ENCODE measurements at regions not wholly inside any gene's neighbourhood (a gene's known extent, or its start where the extent isn't known, plus 50 kb on each side); places are given as distances from the start of the nearest gene placed in this dataset.
A peak's percentile ranks its signal among the peaks of the same experiment; 100 is the strongest.
"Not testable (repeated sequence)": the region's sequence is repeated elsewhere in the genome, so short reads cannot be mapped to it uniquely, and the experiment has no call there.

DNA sequence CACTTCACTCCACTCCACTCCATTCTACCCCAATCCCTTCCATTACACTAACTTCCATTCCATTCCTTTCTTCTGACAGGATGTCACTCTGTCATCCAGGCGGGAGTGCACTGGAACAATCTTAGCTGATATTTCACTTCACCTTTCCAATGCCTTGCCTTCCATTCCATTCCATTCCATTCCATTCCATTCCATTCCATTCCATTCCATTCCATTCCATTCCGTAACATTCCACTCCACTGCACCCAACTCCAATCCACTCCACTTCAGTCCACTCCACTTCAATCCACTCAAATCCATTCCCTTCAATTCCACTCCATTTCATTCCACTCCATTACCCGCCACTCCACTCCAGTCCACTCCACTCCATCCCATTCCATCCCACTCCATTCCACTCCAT is 1099.4 kb downstream of the TSPY10 start:
- Histone ChIP-seq H4K8ac (ENCODE audit: low read depth, low read length) (no peak overlapping the region), H3K4ac (ENCODE audit: low read length) (no peak overlapping the region), H3K9ac (ENCODE audit: low read depth, low read length, poor library complexity) (no peak overlapping the region), H2AK5ac (ENCODE audit: low read depth, low read length) (no peak overlapping the region), H3K27ac (replicated peaks; ENCODE audit: low read length) (no peak overlapping the region), H3K79me1 (ENCODE audit: low read depth, low read length) (no peaks in the 10 kb centered on the region), H2BK120ac (ENCODE audit: low read depth, low read length) (no peak overlapping the region), H3K9me3 (replicated peaks in 1 of 2; ENCODE audit: control insufficient read depth in 2 of 2, insufficient read depth in 1 of 2, low read depth in 1 of 2, low read length in 2 of 2) (no peaks in the 10 kb centered on the region), H3K18ac (ENCODE audit: low read length) (no peak overlapping the region), H3K14ac (ENCODE audit: low read length) (no peak overlapping the region), H2BK15ac (ENCODE audit: low read length) (no peak overlapping the region), H2BK12ac (ENCODE audit: low read length) (no peak overlapping the region), H3K23ac (ENCODE audit: low read depth, low read length, poor library complexity) (no peak overlapping the region), H2BK5ac (ENCODE audit: low read length) (no peak overlapping the region), H3K4me2 (ENCODE audit: insufficient read depth, low read length, poor library complexity, severe bottlenecking) (no peak overlapping the region), H2AFZ (ENCODE audit: low read length) (no peak overlapping the region), H3K36me3 (replicated peaks in 1 of 2; ENCODE audit: control insufficient read depth in 2 of 2, insufficient read depth in 2 of 2, low read length in 2 of 2) (no peaks in the 10 kb centered on the region), H3K4me3 (ENCODE audit: low read length in 2 of 2) (no peak overlapping the region), H3K27me3 (ENCODE audit: control insufficient read depth in 3 of 3, insufficient read depth in 3 of 3, low read depth in 1 of 3, low read length in 3 of 3) (no peaks in the 10 kb centered on the region), H4K91ac (ENCODE audit: low read depth, low read length, poor library complexity) (no peak overlapping the region), H3K4me1 (ENCODE audit: control insufficient read depth in 2 of 2, insufficient read depth in 1 of 2, low read depth in 1 of 2, low read length in 2 of 2) (no peaks in the 10 kb centered on the region)
- WGBS, 2 donors (ENCODE audit: extremely low coverage in 2 of 2, insufficient read length in 2 of 2, insufficient replicate concordance in 1 of 2), result 100% methylated on average over 1 of the region's 3 CpGs
- DNase-seq (ENCODE audit: low spot score), result peak; percentile 100

DNA sequence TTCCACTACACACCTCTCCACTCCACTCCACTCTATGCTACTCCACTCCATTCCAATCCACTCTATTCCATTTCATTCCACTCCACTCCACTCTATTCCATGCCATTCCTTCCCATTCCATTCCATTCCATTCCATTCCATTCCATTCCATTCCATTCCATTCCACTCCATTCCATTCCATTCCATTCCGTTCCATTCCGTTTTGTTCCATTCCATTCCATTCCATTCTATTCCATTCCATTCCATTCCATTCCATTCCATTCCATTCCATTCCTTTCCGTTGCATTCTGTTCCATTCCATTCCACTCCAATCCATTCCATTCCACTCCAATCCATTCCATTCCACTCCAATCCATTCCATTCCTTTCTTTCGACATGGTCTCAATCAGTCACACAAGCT is 1121.1 kb downstream of the TSPY10 start:
- not testable (repeated sequence) for H3K4me1 ChIP-seq (ENCODE audit: control insufficient read depth in 2 of 2, insufficient read depth in 1 of 2, low read depth in 1 of 2, low read length in 2 of 2); H3K4me2 ChIP-seq (ENCODE audit: insufficient read depth, low read length, poor library complexity, severe bottlenecking); H2BK5ac ChIP-seq (ENCODE audit: low read length); H3K27me3 ChIP-seq (ENCODE audit: control insufficient read depth in 3 of 3, insufficient read depth in 3 of 3, low read depth in 1 of 3, low read length in 3 of 3); H3K9ac ChIP-seq (ENCODE audit: low read depth, low read length, poor library complexity); H3K27ac ChIP-seq (replicated peaks; ENCODE audit: low read length); H4K91ac ChIP-seq (ENCODE audit: low read depth, low read length, poor library complexity); H3K9me3 ChIP-seq (replicated peaks in 1 of 2; ENCODE audit: control insufficient read depth in 2 of 2, insufficient read depth in 1 of 2, low read depth in 1 of 2, low read length in 2 of 2); H3K23ac ChIP-seq (ENCODE audit: low read depth, low read length, poor library complexity); H4K8ac ChIP-seq (ENCODE audit: low read depth, low read length); H3K4ac ChIP-seq (ENCODE audit: low read length); H3K79me1 ChIP-seq (ENCODE audit: low read depth, low read length); H2BK120ac ChIP-seq (ENCODE audit: low read depth, low read length); H3K4me3 ChIP-seq (ENCODE audit: low read length in 2 of 2); H3K14ac ChIP-seq (ENCODE audit: low read length); H3K18ac ChIP-seq (ENCODE audit: low read length); H3K36me3 ChIP-seq (replicated peaks in 1 of 2; ENCODE audit: control insufficient read depth in 2 of 2, insufficient read depth in 2 of 2, low read length in 2 of 2); H2AK5ac ChIP-seq (ENCODE audit: low read depth, low read length); H2BK15ac ChIP-seq (ENCODE audit: low read length); DNase-seq (ENCODE audit: low spot score); H2AFZ ChIP-seq (ENCODE audit: low read length); H2BK12ac ChIP-seq (ENCODE audit: low read length)
- no CpG with 5 or more reads among the region's 4 CpGs for WGBS, 2 donors (ENCODE audit: extremely low coverage in 2 of 2, insufficient read length in 2 of 2, insufficient replicate concordance in 1 of 2)

GRCh38 chrY:10657120-10657519 is 1129.4 kb downstream of the TSPY10 start:
- H2AFZ ChIP-seq (ENCODE audit: low read length); H3K4ac ChIP-seq (ENCODE audit: low read length); DNase-seq (ENCODE audit: low spot score); H2BK12ac ChIP-seq (ENCODE audit: low read length); H3K27me3 ChIP-seq (ENCODE audit: control insufficient read depth in 3 of 3, insufficient read depth in 3 of 3, low read depth in 1 of 3, low read length in 3 of 3); H2BK120ac ChIP-seq (ENCODE audit: low read depth, low read length); H3K14ac ChIP-seq (ENCODE audit: low read length); H3K4me3 ChIP-seq (ENCODE audit: low read length in 2 of 2); H2BK15ac ChIP-seq (ENCODE audit: low read length); H4K8ac ChIP-seq (ENCODE audit: low read depth, low read length); H4K91ac ChIP-seq (ENCODE audit: low read depth, low read length, poor library complexity); H3K4me1 ChIP-seq (ENCODE audit: control insufficient read depth in 2 of 2, insufficient read depth in 1 of 2, low read depth in 1 of 2, low read length in 2 of 2); H3K36me3 ChIP-seq (replicated peaks in 1 of 2; ENCODE audit: control insufficient read depth in 2 of 2, insufficient read depth in 2 of 2, low read length in 2 of 2); H3K27ac ChIP-seq (replicated peaks; ENCODE audit: low read length); H3K9ac ChIP-seq (ENCODE audit: low read depth, low read length, poor library complexity); H3K79me1 ChIP-seq (ENCODE audit: low read depth, low read length); H2AK5ac ChIP-seq (ENCODE audit: low read depth, low read length); H3K18ac ChIP-seq (ENCODE audit: low read length); H2BK5ac ChIP-seq (ENCODE audit: low read length); H3K23ac ChIP-seq (ENCODE audit: low read depth, low read length, poor library complexity); H3K4me2 ChIP-seq (ENCODE audit: insufficient read depth, low read length, poor library complexity, severe bottlenecking): not testable (repeated sequence)
- WGBS, 2 donors (ENCODE audit: extremely low coverage in 2 of 2, insufficient read length in 2 of 2, insufficient replicate concordance in 1 of 2), result 100% methylated on average over 2 of the region's 3 CpGs; no CpG with 5 or more reads in 1 of the 2 donors
- peaks cover 0 to 18% of the 10 kb centered on the region in 2 donors for H3K9me3 ChIP-seq (replicated peaks in 1 of 2; ENCODE audit: control insufficient read depth in 2 of 2, insufficient read depth in 1 of 2, low read depth in 1 of 2, low read length in 2 of 2)

DNA sequence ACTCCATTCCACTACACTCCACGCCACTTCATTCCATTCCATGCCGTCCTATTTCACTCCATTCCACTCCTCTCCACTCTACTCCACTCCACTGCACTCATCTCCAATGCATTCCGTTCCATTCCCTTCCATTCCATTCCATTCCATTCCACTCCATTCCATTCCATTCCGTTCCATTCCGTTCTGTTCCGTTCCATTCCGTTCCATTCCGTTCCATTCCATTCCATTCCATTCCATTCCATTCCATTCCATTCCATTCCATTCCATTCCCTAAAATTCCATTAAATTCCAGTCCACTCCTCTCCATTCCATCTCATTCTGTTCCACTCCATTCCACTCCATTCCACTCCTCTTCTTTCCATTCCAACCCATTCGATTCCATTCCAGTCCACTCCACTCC is 1139.1 kb downstream of the TSPY10 start:
- Histone ChIP-seq H3K4me2 (ENCODE audit: insufficient read depth, low read length, poor library complexity, severe bottlenecking) (no peak overlapping the region), H2AK5ac (ENCODE audit: low read depth, low read length) (no peak overlapping the region), H3K9ac (ENCODE audit: low read depth, low read length, poor library complexity) (no peak overlapping the region), H3K4me3 (ENCODE audit: low read length in 2 of 2) (no peak overlapping the region), H3K79me1 (ENCODE audit: low read depth, low read length) (no peaks in the 10 kb centered on the region), H3K18ac (ENCODE audit: low read length) (no peak overlapping the region), H4K91ac (ENCODE audit: low read depth, low read length, poor library complexity) (no peak overlapping the region), H3K4me1 (ENCODE audit: control insufficient read depth in 2 of 2, insufficient read depth in 1 of 2, low read depth in 1 of 2, low read length in 2 of 2) (no peaks in the 10 kb centered on the region), H3K27ac (replicated peaks; ENCODE audit: low read length) (no peak overlapping the region), H3K14ac (ENCODE audit: low read length) (no peak overlapping the region), H2AFZ (ENCODE audit: low read length) (no peak overlapping the region), H2BK120ac (ENCODE audit: low read depth, low read length) (no peak overlapping the region), H2BK5ac (ENCODE audit: low read length) (no peak overlapping the region), H3K9me3 (replicated peaks in 1 of 2; ENCODE audit: control insufficient read depth in 2 of 2, insufficient read depth in 1 of 2, low read depth in 1 of 2, low read length in 2 of 2) (peaks cover 0 to 29% of the 10 kb centered on the region in 2 donors), H3K23ac (ENCODE audit: low read depth, low read length, poor library complexity) (no peak overlapping the region), H2BK15ac (ENCODE audit: low read length) (no peak overlapping the region), H3K27me3 (ENCODE audit: control insufficient read depth in 3 of 3, insufficient read depth in 3 of 3, low read depth in 1 of 3, low read length in 3 of 3) (peaks cover 0 to 2% (median 0%) of the 10 kb centered on the region in 3 experiments), H3K4ac (ENCODE audit: low read length) (no peak overlapping the region), H3K36me3 (replicated peaks in 1 of 2; ENCODE audit: control insufficient read depth in 2 of 2, insufficient read depth in 2 of 2, low read length in 2 of 2) (no peaks in the 10 kb centered on the region), H2BK12ac (ENCODE audit: low read length) (no peak overlapping the region), H4K8ac (ENCODE audit: low read depth, low read length) (no peak overlapping the region)
- 95% methylated on average over 7 of the region's 9 CpGs; no CpG with 5 or more reads in 1 of the 2 donors for WGBS, 2 donors (ENCODE audit: extremely low coverage in 2 of 2, insufficient read length in 2 of 2, insufficient replicate concordance in 1 of 2)
- no peak for DNase-seq (ENCODE audit: low spot score)
